ENCODE measurements at regions not wholly inside any gene's neighbourhood (a gene's known extent, or its start where the extent isn't known, plus 50 kb on each side); places are given as distances from the start of the nearest gene placed in this dataset.

- Histone ChIP-seq H3K27me3 (ENCODE audit: insufficient read depth, low read length, poor library complexity, severe bottlenecking) (no peaks in the 10 kb centered on the region), H3F3A (ENCODE audit: low read depth) (no peaks in the 10 kb centered on the region), H3K4me3 (ENCODE audit: low read length, poor library complexity, severe bottlenecking) (no peak overlapping the region), H3K9me2 (replicated peaks; ENCODE audit: low read depth, low read length) (no peaks in the 10 kb centered on the region), H3K79me2 (ENCODE audit: insufficient read depth, low read length) (no peaks in the 10 kb centered on the region), H2AFZ (ENCODE audit: low read length) (no peak overlapping the region), H3K36me3 (ENCODE audit: insufficient read depth, low read length) (no peaks in the 10 kb centered on the region), H3K9me3 (ENCODE audit: insufficient read depth, low read depth, low read length) (0 out of 2 replicates have a peak, but pooled peaks cover 6% of the 10 kb centered on the region), H3K9ac (ENCODE audit: low read depth, low read length, poor library complexity, severe bottlenecking) (no peak overlapping the region), H3K4me1 (ENCODE audit: insufficient read depth, low read length, poor library complexity, severe bottlenecking) (no peaks in the 10 kb centered on the region), H3K4me2 (ENCODE audit: low read depth, low read length, poor library complexity, severe bottlenecking) (no peak overlapping the region), H4K20me1 (ENCODE audit: insufficient read depth, low read length, poor library complexity, severe bottlenecking) (no peaks in the 10 kb centered on the region)
- TF ChIP-seq, protein P1, sequence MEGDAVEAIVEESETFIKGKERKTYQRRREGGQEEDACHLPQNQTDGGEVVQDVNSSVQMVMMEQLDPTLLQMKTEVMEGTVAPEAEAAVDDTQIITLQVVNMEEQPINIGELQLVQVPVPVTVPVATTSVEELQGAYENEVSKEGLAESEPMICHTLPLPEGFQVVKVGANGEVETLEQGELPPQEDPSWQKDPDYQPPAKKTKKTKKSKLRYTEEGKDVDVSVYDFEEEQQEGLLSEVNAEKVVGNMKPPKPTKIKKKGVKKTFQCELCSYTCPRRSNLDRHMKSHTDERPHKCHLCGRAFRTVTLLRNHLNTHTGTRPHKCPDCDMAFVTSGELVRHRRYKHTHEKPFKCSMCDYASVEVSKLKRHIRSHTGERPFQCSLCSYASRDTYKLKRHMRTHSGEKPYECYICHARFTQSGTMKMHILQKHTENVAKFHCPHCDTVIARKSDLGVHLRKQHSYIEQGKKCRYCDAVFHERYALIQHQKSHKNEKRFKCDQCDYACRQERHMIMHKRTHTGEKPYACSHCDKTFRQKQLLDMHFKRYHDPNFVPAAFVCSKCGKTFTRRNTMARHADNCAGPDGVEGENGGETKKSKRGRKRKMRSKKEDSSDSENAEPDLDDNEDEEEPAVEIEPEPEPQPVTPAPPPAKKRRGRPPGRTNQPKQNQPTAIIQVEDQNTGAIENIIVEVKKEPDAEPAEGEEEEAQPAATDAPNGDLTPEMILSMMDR (conservative IDR thresholded peaks at IDR 0.05; ENCODE audit: low read length), result no peak
- TF ChIP-seq EZH2phosphoT487 (IDR thresholded peaks at IDR 0.05; ENCODE audit: borderline replicate concordance), result no peak
Measured at GRCh38 chr7:46741938-46742540, 821.0 kb upstream of the IGFBP3 start.

DNA sequence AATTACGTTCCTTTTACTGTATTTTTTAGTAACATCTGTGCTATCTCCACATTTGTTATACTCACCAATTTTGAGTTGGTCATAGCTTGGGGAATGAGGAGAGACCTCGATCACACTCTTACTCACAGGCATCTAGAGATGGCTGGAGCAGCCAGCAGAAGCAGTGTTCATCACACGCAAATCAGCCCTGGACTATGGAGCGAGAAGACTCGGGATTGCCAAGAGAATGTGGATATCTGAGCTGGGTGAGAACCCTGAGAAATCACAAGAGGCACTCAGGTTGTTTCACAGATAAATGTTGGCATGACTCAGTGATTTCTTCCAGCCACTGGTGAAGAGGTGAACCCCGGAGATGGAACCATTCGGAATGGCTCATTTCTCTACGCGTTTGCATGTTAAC is 820.1 kb upstream of the IGFBP3 start:
- Histone ChIP-seq H3K4me2 (ENCODE audit: low read depth, low read length, poor library complexity, severe bottlenecking) (no peak overlapping the region), H3K9me2 (replicated peaks; ENCODE audit: low read depth, low read length) (no peaks in the 10 kb centered on the region), H3K79me2 (ENCODE audit: insufficient read depth, low read length) (no peaks in the 10 kb centered on the region), H3F3A (ENCODE audit: low read depth) (no peaks in the 10 kb centered on the region), H3K9me3 (ENCODE audit: insufficient read depth, low read depth, low read length) (0 out of 2 replicates have a peak, but pooled peaks cover 3% of the 10 kb centered on the region), H3K4me3 (ENCODE audit: low read length, poor library complexity, severe bottlenecking) (no peak overlapping the region), H3K36me3 (ENCODE audit: insufficient read depth, low read length) (no peaks in the 10 kb centered on the region), H2AFZ (ENCODE audit: low read length) (no peak overlapping the region), H3K27me3 (ENCODE audit: insufficient read depth, low read length, poor library complexity, severe bottlenecking) (no peaks in the 10 kb centered on the region), H3K4me1 (ENCODE audit: insufficient read depth, low read length, poor library complexity, severe bottlenecking) (no peaks in the 10 kb centered on the region), H3K9ac (ENCODE audit: low read depth, low read length, poor library complexity, severe bottlenecking) (no peak overlapping the region), H4K20me1 (ENCODE audit: insufficient read depth, low read length, poor library complexity, severe bottlenecking) (no peaks in the 10 kb centered on the region)
- TF ChIP-seq, protein P1 (conservative IDR thresholded peaks at IDR 0.05; ENCODE audit: low read length), result no peak
- TF ChIP-seq EZH2phosphoT487 (IDR thresholded peaks at IDR 0.05; ENCODE audit: borderline replicate concordance), result no peak

DNA sequence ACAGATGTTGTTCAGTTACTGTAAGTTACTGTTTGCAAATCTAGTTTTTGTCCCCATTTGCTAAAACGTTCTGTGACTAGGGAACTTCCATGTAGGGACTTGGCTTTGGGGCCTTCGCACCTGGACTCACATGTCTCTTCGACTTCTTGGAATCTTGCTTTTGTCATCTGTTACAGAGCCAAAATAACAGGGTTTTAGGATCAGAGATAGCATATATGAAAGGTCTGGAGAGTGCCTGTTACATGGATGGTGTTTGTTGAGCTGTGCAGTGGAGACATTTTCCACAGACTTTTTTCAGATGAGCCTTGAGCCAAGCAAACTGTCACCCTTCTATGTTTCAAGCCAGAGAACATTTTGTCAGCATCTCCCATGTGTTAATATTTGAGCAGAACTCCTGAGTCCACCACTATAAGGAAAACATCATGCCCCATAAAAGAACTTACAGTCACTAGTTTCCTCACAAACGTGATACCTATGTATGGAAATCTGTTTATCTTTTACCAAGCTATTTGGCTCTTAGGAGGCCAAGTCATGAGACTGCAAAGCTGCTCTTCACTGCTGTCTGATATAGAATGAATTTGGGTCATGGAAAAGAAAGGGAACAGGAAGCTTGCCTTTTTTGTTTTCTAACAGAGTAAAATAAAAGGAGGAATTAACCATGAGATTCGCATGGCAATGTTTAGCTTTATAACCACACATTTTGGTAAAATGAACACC is 818.6 kb upstream of the IGFBP3 start:
- Histone ChIP-seq H3K4me3 (ENCODE audit: low read length, poor library complexity, severe bottlenecking) (no peak overlapping the region), H3K4me1 (ENCODE audit: insufficient read depth, low read length, poor library complexity, severe bottlenecking) (no peaks in the 10 kb centered on the region), H3K27me3 (ENCODE audit: insufficient read depth, low read length, poor library complexity, severe bottlenecking) (no peaks in the 10 kb centered on the region), H3K9me2 (replicated peaks; ENCODE audit: low read depth, low read length) (no peaks in the 10 kb centered on the region), H3K79me2 (ENCODE audit: insufficient read depth, low read length) (no peaks in the 10 kb centered on the region), H3K4me2 (ENCODE audit: low read depth, low read length, poor library complexity, severe bottlenecking) (no peak overlapping the region), H4K20me1 (ENCODE audit: insufficient read depth, low read length, poor library complexity, severe bottlenecking) (no peaks in the 10 kb centered on the region), H3K9me3 (ENCODE audit: insufficient read depth, low read depth, low read length) (no peaks in the 10 kb centered on the region), H3F3A (ENCODE audit: low read depth) (no peaks in the 10 kb centered on the region), H3K36me3 (ENCODE audit: insufficient read depth, low read length) (no peaks in the 10 kb centered on the region), H2AFZ (ENCODE audit: low read length) (no peak overlapping the region), H3K9ac (ENCODE audit: low read depth, low read length, poor library complexity, severe bottlenecking) (no peak overlapping the region)
- TF ChIP-seq, protein P1 (conservative IDR thresholded peaks at IDR 0.05; ENCODE audit: low read length), result no peak
- no peak for TF ChIP-seq EZH2phosphoT487 (IDR thresholded peaks at IDR 0.05; ENCODE audit: borderline replicate concordance)
